Neural crest cell (in vitro differentiated cells): ENCODE measurements at regions not wholly inside any gene's neighbourhood (a gene's known extent, or its start where the extent isn't known, plus 50 kb on each side); places are given as distances from the start of the nearest gene placed in this dataset.
A peak's percentile ranks its signal among the peaks of the same experiment; 100 is the strongest.
"Not testable (repeated sequence)": the region's sequence is repeated elsewhere in the genome, so short reads cannot be mapped to it uniquely, and the experiment has no call there.

Source experiments
- DNase-seq: peaks from one replicate; pipeline ENCODE4 v3.0.0; 2021; ENCODE audit warnings: low read depth, mixed read lengths, low spot score
- H3K27ac Mint-ChIP-seq: one replicate; pipeline ENCODE4 v1.8.0; 2021; ENCODE audit warnings: mild to moderate bottlenecking, mixed read lengths; ENCODE audit not compliant: unreplicated experiment
- H3K27me3 Mint-ChIP-seq: 2 replicates; pipeline ENCODE4 v1.8.0; 2021; ENCODE audit warnings: low read depth, mild to moderate bottlenecking, mixed read lengths
- H3K36me3 Mint-ChIP-seq: 2 replicates; pipeline ENCODE4 v1.8.0; 2021; ENCODE audit warnings: low read depth, mild to moderate bottlenecking, mixed read lengths
- H3K4me1 Mint-ChIP-seq: 2 replicates; pipeline ENCODE4 v1.8.0; 2021; ENCODE audit warnings: mixed read lengths
- H3K4me3 Mint-ChIP-seq: one replicate; pipeline ENCODE4 v1.8.0; 2021; ENCODE audit warnings: mild to moderate bottlenecking, mixed read lengths
- H3K9me3 Mint-ChIP-seq: 2 replicates; pipeline ENCODE4 v1.8.0; 2021; ENCODE audit warnings: mixed read lengths
- CTCF ChIP-seq: fragments of 200-600 bp; sonication (generic); conservative IDR thresholded peaks from 2 replicates; pipeline ENCODE4 v1.5.0; 2021; ENCODE audit warnings: antibody characterized with exemption, mild to moderate bottlenecking

GRCh38 chr13:21297447-21297846 is 121.0 kb downstream of the MRPL57 start:
- H3K27me3 Mint-ChIP-seq = no peaks in the 10 kb centered on the region
- no peak for DNase-seq
- no peaks in the 10 kb centered on the region for H3K36me3 Mint-ChIP-seq
- no peaks in the 10 kb centered on the region for H3K9me3 Mint-ChIP-seq
- peak overlapping the region; percentile 95 for H3K4me3 Mint-ChIP-seq
- peak overlapping the region; percentile 7 for H3K27ac Mint-ChIP-seq
- peaks cover 19% of the 10 kb centered on the region for H3K4me1 Mint-ChIP-seq
- TF ChIP-seq CTCF = no peak

GRCh38 chr13:21297914-21298831 is 121.7 kb downstream of the MRPL57 start:
- Mint-ChIP-seq H3K27ac (no peak overlapping the region), H3K36me3 (no peaks in the 10 kb centered on the region), H3K4me1 (peaks cover 19% of the 10 kb centered on the region), H3K4me3 (peak overlapping the region; percentile 95), H3K27me3 (no peaks in the 10 kb centered on the region), H3K9me3 (no peaks in the 10 kb centered on the region)
- TF ChIP-seq CTCF = peak; percentile 89
- DNase-seq = peak; percentile 71

GRCh38 chr13:21304256-21304655 is 127.8 kb downstream of the MRPL57 start:
- Mint-ChIP-seq H3K4me3 (no peak overlapping the region), H3K36me3 (peaks cover 2% of the 10 kb centered on the region), H3K9me3 (no peaks in the 10 kb centered on the region), H3K27ac (no peak overlapping the region), H3K4me1 (peaks cover 3% of the 10 kb centered on the region), H3K27me3 (no peaks in the 10 kb centered on the region)
- TF ChIP-seq CTCF = no peak
- no peak for DNase-seq

GRCh38 chr13:21306300-21307073 is 130.0 kb downstream of the MRPL57 start:
- H3K4me3 Mint-ChIP-seq, H3K27me3 Mint-ChIP-seq, H3K4me1 Mint-ChIP-seq, DNase-seq, H3K9me3 Mint-ChIP-seq, H3K36me3 Mint-ChIP-seq, H3K27ac Mint-ChIP-seq: not testable (repeated sequence)

GRCh38 chr13:21307158-21307557 is 130.7 kb downstream of the MRPL57 start:
- H3K4me1 Mint-ChIP-seq, H3K27me3 Mint-ChIP-seq, H3K4me3 Mint-ChIP-seq, DNase-seq, H3K9me3 Mint-ChIP-seq, H3K27ac Mint-ChIP-seq, H3K36me3 Mint-ChIP-seq: not testable (repeated sequence)

- no peak overlapping the region for H3K4me3 Mint-ChIP-seq
- TF ChIP-seq CTCF = no peak
- peaks cover 1% of the 10 kb centered on the region for H3K36me3 Mint-ChIP-seq
- no peak overlapping the region for H3K27ac Mint-ChIP-seq
- no peaks in the 10 kb centered on the region for H3K4me1 Mint-ChIP-seq
- no peaks in the 10 kb centered on the region for H3K9me3 Mint-ChIP-seq
- DNase-seq = no peak
- no peaks in the 10 kb centered on the region for H3K27me3 Mint-ChIP-seq
These were observed 132.4 kb downstream of the MRPL57 start for GRCh38 chr13:21308906-21309305.
